ENCODE measurements at regions not wholly inside any gene's neighbourhood (a gene's known extent, or its start where the extent isn't known, plus 50 kb on each side); places are given as distances from the start of the nearest gene placed in this dataset.

DNA sequence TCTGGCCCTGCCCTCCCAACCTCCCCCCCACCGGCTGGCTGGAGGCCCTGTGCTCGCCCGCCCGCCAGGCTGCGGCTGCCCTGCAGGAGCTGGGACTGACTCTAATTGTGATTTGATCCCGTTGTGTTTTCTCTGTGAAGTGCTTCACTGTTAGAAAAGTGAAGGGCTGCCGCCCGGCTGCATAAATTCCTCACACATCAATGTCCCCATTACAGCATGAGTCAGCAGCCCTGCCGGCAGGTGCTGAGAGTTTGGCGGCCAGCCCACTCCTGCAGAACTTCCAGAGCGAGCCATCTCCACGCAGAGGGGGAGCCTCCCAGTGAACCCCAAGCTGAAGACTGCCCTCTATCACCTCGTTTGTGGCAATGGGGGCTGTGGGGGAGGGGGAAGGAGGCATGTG is 137.9 kb downstream of the DLL1 start:
- TF ChIP-seq, protein P1, sequence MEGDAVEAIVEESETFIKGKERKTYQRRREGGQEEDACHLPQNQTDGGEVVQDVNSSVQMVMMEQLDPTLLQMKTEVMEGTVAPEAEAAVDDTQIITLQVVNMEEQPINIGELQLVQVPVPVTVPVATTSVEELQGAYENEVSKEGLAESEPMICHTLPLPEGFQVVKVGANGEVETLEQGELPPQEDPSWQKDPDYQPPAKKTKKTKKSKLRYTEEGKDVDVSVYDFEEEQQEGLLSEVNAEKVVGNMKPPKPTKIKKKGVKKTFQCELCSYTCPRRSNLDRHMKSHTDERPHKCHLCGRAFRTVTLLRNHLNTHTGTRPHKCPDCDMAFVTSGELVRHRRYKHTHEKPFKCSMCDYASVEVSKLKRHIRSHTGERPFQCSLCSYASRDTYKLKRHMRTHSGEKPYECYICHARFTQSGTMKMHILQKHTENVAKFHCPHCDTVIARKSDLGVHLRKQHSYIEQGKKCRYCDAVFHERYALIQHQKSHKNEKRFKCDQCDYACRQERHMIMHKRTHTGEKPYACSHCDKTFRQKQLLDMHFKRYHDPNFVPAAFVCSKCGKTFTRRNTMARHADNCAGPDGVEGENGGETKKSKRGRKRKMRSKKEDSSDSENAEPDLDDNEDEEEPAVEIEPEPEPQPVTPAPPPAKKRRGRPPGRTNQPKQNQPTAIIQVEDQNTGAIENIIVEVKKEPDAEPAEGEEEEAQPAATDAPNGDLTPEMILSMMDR (conservative IDR thresholded peaks at IDR 0.05): no peak

DNA sequence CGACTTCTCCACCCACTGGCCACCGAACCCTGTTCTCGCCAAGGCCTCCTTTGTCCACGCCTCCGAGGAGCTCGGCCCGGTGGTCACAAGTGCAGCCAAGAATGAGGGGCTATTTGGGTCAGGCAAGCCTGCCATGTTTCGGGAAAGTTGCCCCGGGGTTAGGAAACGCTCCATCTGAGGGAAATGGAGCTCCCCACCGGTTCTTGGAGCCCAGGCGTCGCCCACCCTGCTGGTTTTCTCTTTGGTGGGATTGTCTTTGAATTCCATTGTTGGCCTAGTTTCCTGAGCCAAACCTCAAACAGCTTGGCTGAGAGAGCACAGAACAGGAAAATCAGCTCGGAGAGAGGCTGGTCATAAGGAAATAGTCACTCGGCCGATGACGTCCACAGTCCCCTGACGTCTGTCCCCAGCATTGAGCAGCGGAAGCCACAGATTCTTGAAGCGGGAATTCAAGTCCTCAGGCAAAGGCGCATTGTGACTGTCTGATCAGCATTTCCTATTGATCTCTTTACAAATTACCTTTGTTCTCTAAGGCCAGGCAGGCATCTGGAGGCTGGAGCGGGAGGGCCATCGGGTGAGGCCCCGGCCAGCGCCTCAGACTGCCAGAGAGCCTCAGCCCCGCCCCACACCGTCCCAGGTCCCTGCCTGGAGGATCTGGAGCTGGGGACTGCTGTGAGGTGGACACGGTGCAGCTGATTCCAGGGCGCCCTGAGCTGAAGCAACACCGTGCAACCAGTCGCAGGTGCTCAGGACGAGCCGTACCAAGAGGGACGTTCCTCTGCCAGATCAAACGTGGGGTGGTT is 138.6 kb downstream of the DLL1 start:
- TF ChIP-seq, protein P1 (conservative IDR thresholded peaks at IDR 0.05): no peak

More for the DNA sequence above, 137.9 kb downstream of the DLL1 start:
- peak overlapping the region; percentile 14; the same call in 1 of the 2 replicates for H3K27ac ChIP-seq

DNA sequence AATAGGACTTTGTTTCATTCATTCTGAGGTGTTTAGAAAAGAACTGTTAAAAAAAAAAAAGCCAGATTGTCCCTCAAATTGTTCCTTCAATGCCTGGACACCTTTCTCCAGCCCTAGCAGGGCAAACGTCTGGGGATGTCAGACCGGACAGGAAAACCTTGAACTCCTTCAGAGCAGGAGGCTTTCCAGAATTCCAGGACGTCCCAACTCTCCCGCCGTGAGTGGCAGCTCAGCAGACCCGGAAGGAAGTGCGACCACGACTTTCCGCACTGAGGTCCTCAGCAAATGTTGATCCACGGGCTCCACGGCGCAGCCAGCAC is 139.1 kb downstream of the DLL1 start:
- H3K27ac ChIP-seq: no peak overlapping the region
- TF ChIP-seq, protein P1 (conservative IDR thresholded peaks at IDR 0.05): no peak

More for the DNA sequence above, 138.6 kb downstream of the DLL1 start:
- H3K27ac ChIP-seq: peak overlapping the region; percentile 14; the same call in 1 of the 2 replicates

DNA sequence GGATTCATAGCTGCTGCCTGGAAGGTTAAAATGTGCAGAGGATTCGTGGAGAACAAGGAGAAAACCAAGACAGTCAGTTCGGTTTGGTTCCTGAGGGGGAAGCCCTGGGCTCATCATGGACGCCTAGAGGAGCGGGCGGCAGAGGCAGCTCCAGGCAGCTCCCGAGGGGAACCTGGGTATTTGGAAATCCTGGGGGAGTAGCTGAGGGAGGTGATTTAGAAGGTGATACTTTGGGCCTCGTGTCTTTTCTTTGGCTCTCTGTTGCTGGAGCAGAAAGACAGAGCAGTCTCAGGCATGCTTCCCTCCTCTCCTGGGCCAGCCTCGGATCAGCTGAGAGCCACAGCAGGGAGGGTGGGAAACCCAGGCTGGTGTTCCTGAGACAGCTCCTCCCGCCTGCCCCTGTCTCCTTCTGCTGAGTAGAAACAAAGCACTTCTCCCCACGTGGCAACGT is 139.5 kb downstream of the DLL1 start:
- no peak overlapping the region for H3K27ac ChIP-seq
- TF ChIP-seq, protein P1 (conservative IDR thresholded peaks at IDR 0.05): no peak

DNA sequence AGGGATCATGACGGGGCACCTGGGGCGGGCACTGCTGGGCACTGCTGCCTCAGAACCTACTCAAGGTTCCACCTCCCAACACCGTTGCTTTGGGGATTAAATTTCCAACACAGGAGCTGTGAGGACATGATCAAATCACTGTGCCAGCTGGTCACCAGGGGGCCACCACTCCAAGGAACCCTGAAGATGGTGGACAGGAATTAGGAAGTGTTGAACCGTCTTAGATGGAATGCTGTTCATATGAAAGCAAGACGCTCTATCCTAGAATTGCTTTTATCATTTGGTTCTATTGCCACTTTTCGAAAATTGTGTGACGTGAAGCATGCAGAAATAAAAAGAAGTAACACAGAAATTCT is 140.3 kb downstream of the DLL1 start:
- TF ChIP-seq, protein P1 (conservative IDR thresholded peaks at IDR 0.05): no peak; the same call in 1 of the 2 replicates

DNA sequence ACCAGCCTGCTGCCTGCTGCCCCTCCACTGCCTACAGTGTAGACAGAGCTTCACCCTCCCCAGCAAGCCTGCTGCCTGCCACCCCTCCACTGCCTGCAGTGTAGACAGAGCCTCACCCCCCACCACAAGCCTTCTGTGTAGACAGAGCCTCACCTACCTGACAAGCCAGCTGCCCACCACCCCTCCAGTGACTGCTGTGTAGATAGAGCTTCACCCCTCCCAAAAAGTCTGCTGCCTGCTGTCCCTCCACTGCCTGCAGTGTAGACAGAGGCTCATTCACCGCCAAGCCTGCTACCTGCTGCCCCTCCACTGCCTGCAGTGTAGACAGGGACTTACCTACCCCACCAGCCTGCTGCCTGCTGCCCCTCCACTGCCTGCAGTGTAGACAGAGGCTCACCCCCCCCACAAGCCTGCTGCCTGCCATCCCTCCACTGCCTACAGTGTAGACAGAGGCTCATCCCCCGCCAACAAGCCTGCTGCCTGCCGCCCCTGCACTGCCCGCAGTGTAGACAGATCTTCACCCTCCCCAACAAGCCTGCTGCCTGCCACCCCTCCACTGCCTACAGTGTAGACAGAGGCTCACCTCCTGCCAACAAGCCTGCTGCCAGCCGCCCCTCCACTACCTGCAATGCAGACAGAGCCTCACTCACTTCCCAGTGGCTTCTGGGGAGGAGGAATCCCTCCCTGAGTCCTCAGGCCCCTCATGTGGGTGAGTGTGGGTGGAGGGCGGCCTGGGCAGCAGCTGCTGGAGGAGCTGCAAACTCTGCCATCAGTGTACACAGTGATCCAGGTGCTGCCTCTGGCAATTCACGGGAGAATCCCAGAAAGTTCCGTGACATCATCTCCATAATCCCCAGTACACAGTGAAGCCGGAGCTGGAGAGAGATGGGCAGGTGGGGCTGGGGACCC is 140.9 kb downstream of the DLL1 start:
- no peak overlapping the region for H3K27ac ChIP-seq
- TF ChIP-seq, protein P1 (conservative IDR thresholded peaks at IDR 0.05): no peak

More for the DNA sequence above, 140.3 kb downstream of the DLL1 start:
- H3K27ac ChIP-seq: no peak overlapping the region
